Stomach (tissue), 4 donors: ENCODE measurements at regions not wholly inside any gene's neighbourhood (a gene's known extent, or its start where the extent isn't known, plus 50 kb on each side); places are given as distances from the start of the nearest gene placed in this dataset.

ENCODE experiments used
- CTCF ChIP-seq, 7 experiments: fragments of 450-650 bp in 4 of 7; fragments of 200-600 bp in 3 of 7; sonication (generic) in 3 of 7; IDR thresholded peaks; one replicate each; pipeline ENCODE4 v1.5.1; 2016 to 2019; ENCODE audit warnings: antibody characterized with exemption in 7 of 7, control low read depth in 2 of 7, mild to moderate bottlenecking in 1 of 7
- POLR2A ChIP-seq, 4 donors: fragments of 450-650 bp; IDR thresholded peaks; one replicate each; pipeline ENCODE4 v1.6.1; 2016; ENCODE audit warnings: antibody characterized with exemption in 4 of 4, control low read depth in 2 of 4, mild to moderate bottlenecking in 1 of 4, moderate library complexity in 1 of 4

- TF ChIP-seq POLR2A (IDR thresholded peaks at IDR 0.05) (no peak), CTCF (IDR thresholded peaks at IDR 0.05) (no peak)
Measured at GRCh38 chr2:212882626-212883025, 268.8 kb downstream of the IKZF2 start.
